GM21381 (cell line): ENCODE measurements at regions not wholly inside any gene's neighbourhood (a gene's known extent, or its start where the extent isn't known, plus 50 kb on each side); places are given as distances from the start of the nearest gene placed in this dataset.
A peak's percentile ranks its signal among the peaks of the same experiment; 100 is the strongest.
"Not testable (repeated sequence)": the region's sequence is repeated elsewhere in the genome, so short reads cannot be mapped to it uniquely, and the experiment has no call there.

ENCODE experiments used
- ATAC-seq: cut with Tn5 transposase; IDR thresholded peaks from one replicate; pipeline ENCODE4 v1.9.1; 2021; ENCODE audit warnings: mild to moderate bottlenecking, moderate library complexity; ENCODE audit not compliant: unreplicated experiment

GRCh38 chr5:174931033-174931432 is 206.7 kb downstream of the MSX2 start:
- not testable (repeated sequence) for ATAC-seq

GRCh38 chr5:174925586-174925985 is 201.2 kb downstream of the MSX2 start:
- no peak for ATAC-seq

- ATAC-seq = no peak
These were observed 198.6 kb downstream of the MSX2 start for GRCh38 chr5:174922955-174923354.

GRCh38 chr5:174920906-174921550 is 196.6 kb downstream of the MSX2 start:
- ATAC-seq = no peak

GRCh38 chr5:174919351-174919750 is 195.0 kb downstream of the MSX2 start:
- ATAC-seq = no peak

- ATAC-seq = no peak
These were observed 194.3 kb downstream of the MSX2 start for GRCh38 chr5:174918655-174919054.

GRCh38 chr5:174917976-174918554 is 193.7 kb downstream of the MSX2 start:
- no peak for ATAC-seq

- not testable (repeated sequence) for ATAC-seq
These were observed 193.1 kb downstream of the MSX2 start for GRCh38 chr5:174917435-174917834.

GRCh38 chr5:174916924-174917323 is 192.5 kb downstream of the MSX2 start:
- not testable (repeated sequence) for ATAC-seq

- no peak for ATAC-seq
These were observed 191.8 kb downstream of the MSX2 start for GRCh38 chr5:174916227-174916626.

- ATAC-seq = no peak
These were observed 186.7 kb downstream of the MSX2 start for GRCh38 chr5:174911118-174911517.

GRCh38 chr5:174910245-174910737 is 185.9 kb downstream of the MSX2 start:
- peak; percentile 98 for ATAC-seq

GRCh38 chr5:174903172-174903732 is 178.9 kb downstream of the MSX2 start:
- no peak for ATAC-seq

- no peak for ATAC-seq
These were observed 177.0 kb downstream of the MSX2 start for GRCh38 chr5:174901336-174901735.

- no peak for ATAC-seq
These were observed 176.0 kb downstream of the MSX2 start for GRCh38 chr5:174900240-174900865.

GRCh38 chr5:174897281-174897950 is 173.0 kb downstream of the MSX2 start:
- no peak for ATAC-seq

- ATAC-seq = no peak
These were observed 171.0 kb downstream of the MSX2 start for GRCh38 chr5:174895360-174895759.

GRCh38 chr5:174892742-174893141 is 168.4 kb downstream of the MSX2 start:
- no peak for ATAC-seq

GRCh38 chr5:174880412-174881200 is 156.2 kb downstream of the MSX2 start:
- not testable (repeated sequence) for ATAC-seq

- ATAC-seq = no peak
These were observed 153.6 kb downstream of the MSX2 start for GRCh38 chr5:174877987-174878386.
